ENCODE measurements at regions not wholly inside any gene's neighbourhood (a gene's known extent, or its start where the extent isn't known, plus 50 kb on each side); places are given as distances from the start of the nearest gene placed in this dataset.

DNA sequence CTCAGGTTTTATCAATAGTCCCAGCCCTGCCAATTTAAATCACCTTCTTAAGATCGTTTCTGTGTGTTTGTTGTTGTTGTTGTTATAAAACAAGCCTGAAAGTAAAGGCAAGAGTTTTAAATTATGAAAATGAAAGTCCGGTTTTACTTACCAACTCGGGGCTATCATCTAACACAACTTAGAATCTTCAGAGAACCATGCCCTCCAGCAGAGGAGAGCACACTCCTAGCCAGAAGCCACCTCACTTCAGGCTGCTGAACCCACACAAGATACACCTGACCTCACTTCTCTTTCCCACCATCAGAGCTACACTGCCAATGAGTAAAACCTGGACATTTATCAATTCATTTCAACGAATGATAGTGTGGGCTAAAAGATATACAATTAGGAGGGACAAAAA, 335.2 kb downstream of the IRS1 start:
- TF ChIP-seq, protein P1, sequence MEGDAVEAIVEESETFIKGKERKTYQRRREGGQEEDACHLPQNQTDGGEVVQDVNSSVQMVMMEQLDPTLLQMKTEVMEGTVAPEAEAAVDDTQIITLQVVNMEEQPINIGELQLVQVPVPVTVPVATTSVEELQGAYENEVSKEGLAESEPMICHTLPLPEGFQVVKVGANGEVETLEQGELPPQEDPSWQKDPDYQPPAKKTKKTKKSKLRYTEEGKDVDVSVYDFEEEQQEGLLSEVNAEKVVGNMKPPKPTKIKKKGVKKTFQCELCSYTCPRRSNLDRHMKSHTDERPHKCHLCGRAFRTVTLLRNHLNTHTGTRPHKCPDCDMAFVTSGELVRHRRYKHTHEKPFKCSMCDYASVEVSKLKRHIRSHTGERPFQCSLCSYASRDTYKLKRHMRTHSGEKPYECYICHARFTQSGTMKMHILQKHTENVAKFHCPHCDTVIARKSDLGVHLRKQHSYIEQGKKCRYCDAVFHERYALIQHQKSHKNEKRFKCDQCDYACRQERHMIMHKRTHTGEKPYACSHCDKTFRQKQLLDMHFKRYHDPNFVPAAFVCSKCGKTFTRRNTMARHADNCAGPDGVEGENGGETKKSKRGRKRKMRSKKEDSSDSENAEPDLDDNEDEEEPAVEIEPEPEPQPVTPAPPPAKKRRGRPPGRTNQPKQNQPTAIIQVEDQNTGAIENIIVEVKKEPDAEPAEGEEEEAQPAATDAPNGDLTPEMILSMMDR (IDR thresholded peaks at IDR 0.05; ENCODE audit: borderline replicate concordance, extremely low read depth, low read length, poor library complexity, severe bottlenecking): no peak
- no peak for TF ChIP-seq EZH2 (IDR thresholded peaks at IDR 0.05; ENCODE audit: borderline replicate concordance, low read depth, low read length, severe bottlenecking)
